ENCODE measurements at regions not wholly inside any gene's neighbourhood (a gene's known extent, or its start where the extent isn't known, plus 50 kb on each side); places are given as distances from the start of the nearest gene placed in this dataset.

DNA sequence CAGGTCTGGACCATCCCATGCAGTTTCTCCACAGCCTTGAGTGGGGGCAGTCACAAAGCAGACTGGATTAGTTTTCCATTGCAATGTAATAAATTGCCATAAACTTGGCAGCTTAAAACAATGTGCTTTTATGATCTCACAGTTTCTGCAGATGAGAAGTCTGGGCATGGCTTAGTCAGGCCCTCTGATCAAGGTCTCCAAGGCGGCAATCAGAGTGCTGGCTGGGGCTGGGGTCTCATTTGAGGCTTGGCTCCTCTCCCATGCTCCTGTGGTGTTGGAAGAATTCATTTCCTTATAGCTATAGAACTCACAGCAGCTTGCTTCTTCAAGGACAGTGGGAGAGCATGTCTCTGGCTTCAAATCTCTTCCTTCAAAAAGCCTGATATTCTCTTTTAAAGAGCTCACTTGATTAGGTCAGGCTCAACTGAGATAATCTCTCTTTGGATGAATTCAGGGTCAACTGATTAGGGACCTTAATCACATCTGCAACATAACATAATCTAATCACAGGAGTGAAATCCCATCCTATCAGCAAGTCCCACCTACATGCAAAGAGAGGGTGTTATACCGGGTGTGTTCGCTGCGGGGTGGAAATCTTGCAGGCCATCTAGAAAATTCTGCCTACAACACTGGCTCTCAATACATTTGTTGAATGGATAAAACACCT lies 77.4 kb upstream of the SULF2 start:
- H3K36me3 ChIP-seq (ENCODE audit: control insufficient read depth, insufficient read depth, low read length), result no peaks in the 10 kb centered on the region
- H3K4me1 ChIP-seq (ENCODE audit: control insufficient read depth, insufficient read depth, low read length), result peaks cover 8% of the 10 kb centered on the region
- H3K27me3 ChIP-seq (ENCODE audit: control insufficient read depth, insufficient read depth, low read length), result no peaks in the 10 kb centered on the region
- no peak overlapping the region for H3K9ac ChIP-seq (ENCODE audit: low read length)
- no peak overlapping the region for H3K4me3 ChIP-seq (ENCODE audit: low read length)
- H3K27ac ChIP-seq (ENCODE audit: low read depth, low read length), result no peak overlapping the region

DNA sequence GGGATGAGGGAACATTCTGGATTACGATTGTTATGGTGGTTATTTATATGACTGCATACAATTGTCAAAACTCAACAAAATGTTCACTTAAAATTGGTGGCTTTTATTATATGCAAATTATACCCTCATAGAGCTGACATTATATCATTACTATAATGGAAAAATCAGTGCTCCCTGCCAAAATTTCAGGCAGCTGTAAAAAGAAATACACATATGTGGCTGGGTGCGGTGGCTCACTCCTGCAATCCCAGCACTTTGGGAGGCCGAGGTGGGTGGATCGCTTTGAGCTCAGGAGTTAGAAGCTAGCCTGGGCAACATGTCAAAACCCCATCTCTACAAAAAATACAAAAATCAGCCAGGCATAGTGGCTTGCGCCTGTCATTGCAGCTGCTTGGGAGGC lies 75.8 kb upstream of the SULF2 start:
- Histone ChIP-seq H3K9ac (ENCODE audit: low read length) (no peak overlapping the region), H3K27me3 (ENCODE audit: control insufficient read depth, insufficient read depth, low read length) (no peaks in the 10 kb centered on the region), H3K4me1 (ENCODE audit: control insufficient read depth, insufficient read depth, low read length) (peaks cover 17% of the 10 kb centered on the region), H3K36me3 (ENCODE audit: control insufficient read depth, insufficient read depth, low read length) (no peaks in the 10 kb centered on the region), H3K27ac (ENCODE audit: low read depth, low read length) (no peak overlapping the region), H3K4me3 (ENCODE audit: low read length) (no peak overlapping the region)

DNA sequence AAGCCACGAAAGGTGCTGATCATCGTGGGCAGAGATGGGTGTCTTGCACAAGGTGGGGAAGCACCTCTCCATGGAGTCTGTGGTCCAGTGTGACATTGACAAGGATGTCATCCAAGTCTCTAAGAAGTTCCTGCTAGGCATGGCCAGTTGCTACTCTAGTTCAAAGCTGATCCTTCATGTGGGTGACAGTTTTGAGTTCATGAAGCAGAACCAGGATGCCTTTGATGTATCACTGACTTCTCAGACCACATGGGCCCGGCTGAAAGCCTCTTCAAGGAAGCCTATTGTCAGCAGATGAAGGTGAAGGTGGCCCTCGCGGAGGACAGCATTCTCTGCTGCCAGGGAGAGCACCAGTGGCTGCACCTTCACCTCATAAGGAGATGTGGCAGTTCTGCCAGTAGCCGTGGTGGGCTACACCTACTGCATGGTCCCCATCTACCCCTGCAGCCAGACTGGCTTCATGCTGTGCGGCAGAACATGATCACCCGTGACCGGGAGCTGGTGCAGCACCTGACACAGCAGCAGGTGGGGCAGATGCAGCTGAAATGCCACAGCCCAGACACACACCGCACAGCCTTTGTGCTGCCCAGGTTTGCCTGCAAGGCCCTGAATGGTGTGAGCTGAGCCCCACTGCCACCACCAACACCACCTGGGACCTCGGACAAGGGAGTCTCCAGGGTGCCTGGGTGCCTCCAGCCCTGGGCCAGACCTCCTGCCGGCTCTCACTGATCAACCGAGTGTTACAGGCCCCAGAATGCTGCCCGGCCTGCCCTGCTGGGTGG lies 75.0 kb upstream of the SULF2 start:
- no peak overlapping the region for H3K9ac ChIP-seq (ENCODE audit: low read length)
- no peaks in the 10 kb centered on the region for H3K27me3 ChIP-seq (ENCODE audit: control insufficient read depth, insufficient read depth, low read length)
- H3K27ac ChIP-seq (ENCODE audit: low read depth, low read length), result no peak overlapping the region
- H3K4me1 ChIP-seq (ENCODE audit: control insufficient read depth, insufficient read depth, low read length), result peaks cover 17% of the 10 kb centered on the region
- H3K4me3 ChIP-seq (ENCODE audit: low read length), result no peak overlapping the region
- no peaks in the 10 kb centered on the region for H3K36me3 ChIP-seq (ENCODE audit: control insufficient read depth, insufficient read depth, low read length)

DNA sequence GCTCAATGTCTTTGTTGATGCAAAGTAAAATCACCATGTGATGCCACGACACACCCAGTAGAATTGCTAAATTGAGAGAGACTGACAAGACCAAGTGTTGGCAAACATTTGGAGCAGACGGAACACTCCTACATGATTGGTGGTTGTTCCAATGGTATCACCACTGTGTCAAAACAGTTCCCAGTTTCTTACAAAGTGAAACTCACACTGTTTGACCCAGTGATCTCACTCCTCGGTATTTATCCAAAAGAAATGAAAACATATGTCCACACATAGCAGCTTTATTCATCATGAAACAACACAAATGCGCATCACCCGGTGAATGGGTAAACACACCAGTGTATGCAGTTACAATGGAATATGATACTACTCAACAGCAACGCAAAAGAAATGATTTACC lies 74.0 kb upstream of the SULF2 start:
- no peaks in the 10 kb centered on the region for H3K27me3 ChIP-seq (ENCODE audit: control insufficient read depth, insufficient read depth, low read length)
- no peak overlapping the region for H3K4me3 ChIP-seq (ENCODE audit: low read length)
- H3K36me3 ChIP-seq (ENCODE audit: control insufficient read depth, insufficient read depth, low read length), result no peaks in the 10 kb centered on the region
- peak overlapping the region; percentile 81 for H3K27ac ChIP-seq (ENCODE audit: low read depth, low read length)
- no peak overlapping the region for H3K9ac ChIP-seq (ENCODE audit: low read length)
- H3K4me1 ChIP-seq (ENCODE audit: control insufficient read depth, insufficient read depth, low read length), result peaks cover 17% of the 10 kb centered on the region

DNA sequence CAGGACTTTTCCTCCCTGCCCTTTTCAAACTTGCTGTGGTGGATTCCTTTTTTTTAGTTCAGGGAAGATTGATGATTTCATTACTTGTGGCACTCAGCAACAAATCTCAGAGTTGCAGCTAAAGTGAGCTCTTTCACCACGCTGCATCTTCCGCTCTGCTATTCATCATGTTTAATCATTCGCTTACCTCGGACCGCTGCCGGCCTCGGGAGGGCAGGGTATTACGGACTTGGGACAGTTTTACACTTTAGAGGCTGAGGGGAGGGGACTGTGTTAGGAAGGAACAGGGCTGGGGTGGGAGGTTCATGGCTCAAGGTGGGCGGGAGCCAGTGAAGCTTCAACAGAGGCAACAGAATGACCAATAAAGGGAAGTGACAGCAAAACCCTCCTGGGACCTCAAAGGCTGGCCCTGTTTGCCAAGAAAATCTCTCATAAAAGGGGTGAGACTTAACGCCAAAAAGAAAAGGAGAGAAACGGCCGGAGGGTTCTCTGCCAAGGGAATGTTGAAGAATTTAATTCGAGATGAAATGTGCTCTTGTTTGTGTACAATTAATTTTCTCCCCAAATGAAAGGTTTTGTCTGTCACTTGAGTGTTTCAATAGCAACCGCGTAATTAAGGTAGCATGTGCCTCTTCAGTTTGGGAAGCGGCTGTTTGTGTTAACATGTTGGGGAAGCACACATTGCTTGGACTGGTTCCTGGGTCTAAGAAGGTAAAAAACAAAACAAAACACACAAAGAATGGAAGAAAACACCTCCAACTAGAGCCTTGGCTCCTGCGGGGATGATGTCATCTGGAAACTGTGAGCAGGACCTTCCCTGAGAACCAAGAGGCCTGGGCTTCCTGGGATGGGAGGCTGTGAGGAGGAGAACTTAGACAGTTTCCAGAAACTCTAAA lies 72.5 kb upstream of the SULF2 start:
- Histone ChIP-seq H3K27me3 (ENCODE audit: control insufficient read depth, insufficient read depth, low read length) (no peaks in the 10 kb centered on the region), H3K9ac (ENCODE audit: low read length) (no peak overlapping the region), H3K4me3 (ENCODE audit: low read length) (no peak overlapping the region), H3K27ac (ENCODE audit: low read depth, low read length) (peak overlapping the region; percentile 81), H3K36me3 (ENCODE audit: control insufficient read depth, insufficient read depth, low read length) (no peaks in the 10 kb centered on the region), H3K4me1 (ENCODE audit: control insufficient read depth, insufficient read depth, low read length) (peaks cover 17% of the 10 kb centered on the region)

DNA sequence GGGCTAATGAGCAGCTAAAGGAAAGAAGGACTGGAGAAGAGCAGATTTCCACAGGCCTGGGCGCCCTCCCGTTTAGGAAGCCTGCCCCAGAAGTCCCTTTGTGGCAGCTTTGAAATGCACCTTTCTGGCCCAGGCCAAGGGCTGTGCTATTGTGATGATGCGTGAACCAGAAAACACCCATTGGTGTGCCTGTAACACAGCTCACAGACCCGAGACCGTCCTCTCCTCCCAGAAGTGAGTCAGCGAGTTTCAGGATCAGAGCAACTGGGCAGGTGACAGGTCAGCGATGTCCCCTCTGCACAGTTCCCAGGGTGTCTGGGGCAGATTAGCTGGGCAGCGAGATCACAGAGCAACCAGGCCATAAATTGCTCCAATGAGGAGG lies 71.9 kb upstream of the SULF2 start:
- H3K27me3 ChIP-seq (ENCODE audit: control insufficient read depth, insufficient read depth, low read length), result no peaks in the 10 kb centered on the region
- peak overlapping the region; percentile 81 for H3K27ac ChIP-seq (ENCODE audit: low read depth, low read length)
- no peak overlapping the region for H3K9ac ChIP-seq (ENCODE audit: low read length)
- peaks cover 17% of the 10 kb centered on the region for H3K4me1 ChIP-seq (ENCODE audit: control insufficient read depth, insufficient read depth, low read length)
- H3K36me3 ChIP-seq (ENCODE audit: control insufficient read depth, insufficient read depth, low read length), result no peaks in the 10 kb centered on the region
- no peak overlapping the region for H3K4me3 ChIP-seq (ENCODE audit: low read length)

DNA sequence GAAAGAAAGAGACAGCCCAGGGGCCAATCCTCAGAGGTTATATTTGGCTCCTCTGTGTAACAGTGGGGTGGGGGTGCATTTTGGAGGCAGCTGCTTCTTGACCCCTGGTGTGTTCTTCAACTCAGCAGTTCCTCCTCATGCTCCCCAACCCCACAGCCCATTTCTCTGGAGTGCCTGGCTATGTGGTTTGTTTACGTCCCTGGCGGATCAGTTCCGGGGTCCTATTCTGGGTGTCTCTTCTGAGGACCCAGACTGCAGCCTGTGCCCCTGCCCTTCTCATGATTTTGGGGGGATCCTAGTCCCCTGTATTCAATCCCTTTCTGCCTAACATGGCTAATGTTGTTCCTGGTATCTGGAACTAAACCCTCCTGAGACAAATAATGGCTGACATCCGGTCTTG lies 70.5 kb upstream of the SULF2 start:
- Histone ChIP-seq H3K27me3 (ENCODE audit: control insufficient read depth, insufficient read depth, low read length) (no peaks in the 10 kb centered on the region), H3K4me3 (ENCODE audit: low read length) (no peak overlapping the region), H3K36me3 (ENCODE audit: control insufficient read depth, insufficient read depth, low read length) (no peaks in the 10 kb centered on the region), H3K4me1 (ENCODE audit: control insufficient read depth, insufficient read depth, low read length) (peaks cover 17% of the 10 kb centered on the region), H3K27ac (ENCODE audit: low read depth, low read length) (no peak overlapping the region), H3K9ac (ENCODE audit: low read length) (no peak overlapping the region)

DNA sequence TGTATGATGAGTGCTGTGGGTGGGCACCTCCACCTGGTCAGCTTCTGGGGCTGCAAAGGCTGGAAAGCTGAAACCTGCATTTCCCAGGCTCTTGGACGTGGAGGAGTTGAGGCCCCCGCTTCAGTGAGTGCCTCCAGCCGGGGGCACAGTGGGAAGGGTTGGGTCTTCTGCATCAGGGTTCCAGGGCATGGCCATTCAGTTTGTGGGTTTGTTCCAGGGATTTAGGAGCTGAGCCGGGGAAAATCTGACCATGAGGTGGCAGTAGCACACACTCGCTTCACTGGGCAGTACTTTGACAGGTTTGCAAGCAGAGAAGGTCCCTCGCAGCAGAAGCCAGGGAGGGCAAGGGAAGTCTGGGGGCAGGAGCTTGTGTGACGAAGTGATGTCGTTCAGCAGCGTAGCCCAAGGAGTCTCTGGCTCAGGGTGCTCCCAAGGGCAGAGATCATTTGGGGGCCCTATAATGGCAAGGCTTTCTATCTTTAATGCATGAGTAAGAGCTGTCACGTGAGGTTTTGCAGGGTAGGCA lies 69.5 kb upstream of the SULF2 start:
- no peaks in the 10 kb centered on the region for H3K27me3 ChIP-seq (ENCODE audit: control insufficient read depth, insufficient read depth, low read length)

DNA sequence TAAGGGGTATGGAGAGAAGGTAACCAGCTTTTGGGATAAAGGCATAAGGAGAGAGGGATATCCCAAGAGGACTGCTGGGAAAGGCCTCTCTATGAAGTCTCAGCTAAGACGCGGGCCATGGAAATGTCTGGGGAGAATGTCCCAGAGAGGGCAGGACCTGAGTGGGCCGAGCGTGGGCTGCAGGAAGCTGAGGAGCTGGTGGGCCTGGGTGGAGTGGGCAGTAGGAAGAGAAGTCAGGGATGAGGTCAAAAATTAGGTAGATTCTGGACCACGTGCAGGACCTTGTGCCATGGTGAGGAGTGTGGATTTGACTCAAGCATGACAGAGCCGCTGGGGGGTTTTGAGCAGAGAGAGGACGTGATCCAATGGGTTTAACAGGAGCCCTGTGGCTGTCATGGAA lies 66.5 kb upstream of the SULF2 start:
- H3K4me3 ChIP-seq (ENCODE audit: low read length), result no peak overlapping the region
- H3K27ac ChIP-seq (ENCODE audit: low read depth, low read length), result no peak overlapping the region
- no peak overlapping the region for H3K9ac ChIP-seq (ENCODE audit: low read length)
- no peaks in the 10 kb centered on the region for H3K4me1 ChIP-seq (ENCODE audit: control insufficient read depth, insufficient read depth, low read length)
- no peaks in the 10 kb centered on the region for H3K27me3 ChIP-seq (ENCODE audit: control insufficient read depth, insufficient read depth, low read length)
- no peaks in the 10 kb centered on the region for H3K36me3 ChIP-seq (ENCODE audit: control insufficient read depth, insufficient read depth, low read length)

More for the DNA sequence above, 69.5 kb upstream of the SULF2 start:
- Histone ChIP-seq H3K4me3 (ENCODE audit: low read length) (no peak overlapping the region), H3K27ac (ENCODE audit: low read depth, low read length) (no peak overlapping the region), H3K9ac (ENCODE audit: low read length) (no peak overlapping the region), H3K4me1 (ENCODE audit: control insufficient read depth, insufficient read depth, low read length) (peaks cover 17% of the 10 kb centered on the region), H3K36me3 (ENCODE audit: control insufficient read depth, insufficient read depth, low read length) (no peaks in the 10 kb centered on the region)

DNA sequence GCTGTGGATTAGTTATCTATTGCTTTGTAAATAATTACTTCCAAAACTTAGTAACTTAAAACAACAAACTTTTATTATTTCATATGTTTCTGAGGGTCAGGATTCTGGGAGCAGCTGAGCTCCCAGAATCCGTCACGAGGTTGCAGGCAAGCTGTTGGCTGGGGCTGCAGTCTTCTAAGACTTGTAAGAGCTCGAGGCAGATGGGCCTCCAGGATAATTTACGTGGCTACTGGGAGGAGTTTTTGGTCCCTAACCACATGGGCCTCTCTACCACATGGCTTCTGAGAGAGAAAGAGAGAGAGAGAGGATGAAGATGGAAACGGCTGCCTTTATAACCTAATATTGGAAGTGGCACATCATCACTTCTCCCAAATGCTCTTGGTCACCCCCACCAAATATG lies 64.9 kb upstream of the SULF2 start:
- H3K27ac ChIP-seq (ENCODE audit: low read depth, low read length), result no peak overlapping the region
- no peaks in the 10 kb centered on the region for H3K4me1 ChIP-seq (ENCODE audit: control insufficient read depth, insufficient read depth, low read length)
- H3K27me3 ChIP-seq (ENCODE audit: control insufficient read depth, insufficient read depth, low read length), result no peaks in the 10 kb centered on the region
- no peak overlapping the region for H3K4me3 ChIP-seq (ENCODE audit: low read length)
- H3K9ac ChIP-seq (ENCODE audit: low read length), result no peak overlapping the region
- no peaks in the 10 kb centered on the region for H3K36me3 ChIP-seq (ENCODE audit: control insufficient read depth, insufficient read depth, low read length)

DNA sequence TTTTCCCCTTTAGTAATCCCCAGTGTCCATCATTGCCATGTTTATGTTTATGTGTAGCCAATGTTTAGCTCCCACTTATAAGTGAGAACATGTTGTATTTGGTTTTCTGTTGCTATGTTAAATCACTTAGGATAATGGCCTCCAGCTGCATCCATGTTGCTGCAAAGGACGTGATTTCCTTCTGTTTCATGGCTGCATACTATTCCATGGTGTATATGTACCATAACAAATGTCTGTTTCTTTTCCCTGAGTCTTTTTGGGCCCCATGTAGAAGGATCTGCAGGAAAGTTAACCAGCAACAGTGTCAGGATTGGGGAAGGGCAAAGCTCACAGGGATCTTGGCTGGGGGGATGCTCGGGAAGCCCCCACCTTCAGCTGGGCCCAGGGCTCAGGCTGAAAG lies 64.3 kb upstream of the SULF2 start:
- H3K4me1 ChIP-seq (ENCODE audit: control insufficient read depth, insufficient read depth, low read length), result no peaks in the 10 kb centered on the region
- H3K4me3 ChIP-seq (ENCODE audit: low read length), result no peak overlapping the region
- H3K27me3 ChIP-seq (ENCODE audit: control insufficient read depth, insufficient read depth, low read length), result no peaks in the 10 kb centered on the region
- H3K36me3 ChIP-seq (ENCODE audit: control insufficient read depth, insufficient read depth, low read length), result no peaks in the 10 kb centered on the region
- H3K9ac ChIP-seq (ENCODE audit: low read length), result no peak overlapping the region
- H3K27ac ChIP-seq (ENCODE audit: low read depth, low read length), result no peak overlapping the region

DNA sequence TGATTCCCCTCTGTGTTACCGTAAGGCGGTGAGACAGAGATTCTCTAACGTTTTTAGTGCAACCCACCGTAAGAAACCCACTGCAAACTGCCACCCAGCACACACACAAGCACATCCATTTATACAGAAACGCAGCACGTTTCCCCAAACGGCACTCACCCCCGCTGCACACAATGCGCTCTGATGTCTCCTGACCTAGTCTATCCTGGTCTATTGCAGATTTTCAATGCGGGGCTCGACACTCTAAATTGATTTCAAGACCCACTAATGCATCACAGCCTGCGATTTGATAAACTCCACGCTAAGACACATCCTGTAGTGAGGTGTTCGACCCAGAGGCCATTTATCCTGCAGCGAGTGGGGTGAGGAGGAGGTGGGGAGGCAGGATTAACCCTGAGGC lies 63.7 kb upstream of the SULF2 start:
- H3K4me3 ChIP-seq (ENCODE audit: low read length), result no peak overlapping the region
- H3K27me3 ChIP-seq (ENCODE audit: control insufficient read depth, insufficient read depth, low read length), result no peaks in the 10 kb centered on the region
- H3K36me3 ChIP-seq (ENCODE audit: control insufficient read depth, insufficient read depth, low read length), result no peaks in the 10 kb centered on the region
- no peak overlapping the region for H3K27ac ChIP-seq (ENCODE audit: low read depth, low read length)
- no peaks in the 10 kb centered on the region for H3K4me1 ChIP-seq (ENCODE audit: control insufficient read depth, insufficient read depth, low read length)
- no peak overlapping the region for H3K9ac ChIP-seq (ENCODE audit: low read length)
